GM21723 (cell line): ENCODE measurements at regions not wholly inside any gene's neighbourhood (a gene's known extent, or its start where the extent isn't known, plus 50 kb on each side); places are given as distances from the start of the nearest gene placed in this dataset.

Experiments used
- ATAC-seq: cut with Tn5 transposase; IDR thresholded peaks from one replicate; pipeline ENCODE4 v1.9.1; 2021; ENCODE audit warnings: mild to moderate bottlenecking, moderate library complexity; ENCODE audit not compliant: unreplicated experiment

DNA sequence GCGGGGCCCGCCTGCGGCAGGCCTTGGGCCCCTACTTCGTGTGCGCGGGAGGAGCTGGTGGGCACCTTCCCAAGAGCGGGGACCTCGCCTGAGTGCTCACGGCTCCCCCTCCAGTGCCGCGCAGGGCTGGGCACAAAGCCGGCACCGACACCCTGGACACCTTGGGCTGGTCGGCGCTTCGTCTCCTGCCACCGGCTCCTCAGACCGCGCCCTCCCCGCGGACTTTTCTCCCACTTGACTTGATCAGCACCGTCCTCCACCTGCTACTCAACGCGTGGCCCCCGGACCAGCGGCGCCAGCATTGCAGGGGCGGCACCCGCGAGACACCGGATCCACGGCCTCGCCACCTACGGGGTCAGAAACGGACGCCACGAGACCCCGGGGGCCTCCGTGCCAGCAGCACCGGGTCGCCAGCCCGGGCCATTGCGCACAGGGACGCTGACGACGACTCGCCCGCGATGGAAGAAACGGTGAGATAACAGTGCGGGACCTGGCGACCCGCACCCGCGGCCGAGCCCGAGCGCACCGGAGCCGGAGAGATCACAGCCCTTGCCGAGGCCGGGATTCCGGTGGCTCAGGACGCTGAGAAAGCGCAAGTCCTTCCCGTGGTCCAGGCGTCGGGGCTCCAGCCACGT, 154.2 kb downstream of the DLL1 start:
- ATAC-seq, result no peak

DNA sequence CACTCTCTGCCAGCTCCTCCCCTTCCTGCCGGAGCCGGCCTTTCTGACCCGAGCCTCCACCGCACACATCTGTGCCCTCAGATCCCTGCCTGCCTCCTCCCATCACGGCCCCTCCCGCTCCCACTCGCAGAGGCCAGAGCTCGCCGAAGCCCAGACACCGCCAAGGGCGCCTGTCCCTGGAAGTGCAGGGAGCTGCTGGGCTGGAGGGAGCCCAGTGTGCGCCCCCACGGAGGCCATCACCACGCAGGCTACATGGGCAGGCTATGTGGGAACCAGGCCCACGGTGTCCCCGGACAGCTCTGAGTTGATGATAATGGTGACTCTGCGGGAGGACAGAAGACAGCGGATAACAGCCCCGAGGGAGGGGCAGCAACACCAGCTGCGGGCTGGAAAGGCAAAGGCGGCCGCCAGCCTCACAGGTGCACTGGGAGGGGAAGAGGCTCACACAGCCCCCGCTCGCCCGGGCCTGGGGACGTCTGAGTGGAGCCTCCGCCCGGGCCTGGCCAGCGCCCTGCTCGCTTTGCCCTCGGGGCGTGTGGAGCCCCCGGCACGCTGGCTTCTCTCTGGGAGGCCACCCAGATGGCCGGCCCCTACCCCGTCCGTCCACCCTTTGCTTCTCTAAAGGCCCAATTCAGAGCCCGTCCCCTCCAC, 154.9 kb downstream of the DLL1 start:
- ATAC-seq, result no peak

DNA sequence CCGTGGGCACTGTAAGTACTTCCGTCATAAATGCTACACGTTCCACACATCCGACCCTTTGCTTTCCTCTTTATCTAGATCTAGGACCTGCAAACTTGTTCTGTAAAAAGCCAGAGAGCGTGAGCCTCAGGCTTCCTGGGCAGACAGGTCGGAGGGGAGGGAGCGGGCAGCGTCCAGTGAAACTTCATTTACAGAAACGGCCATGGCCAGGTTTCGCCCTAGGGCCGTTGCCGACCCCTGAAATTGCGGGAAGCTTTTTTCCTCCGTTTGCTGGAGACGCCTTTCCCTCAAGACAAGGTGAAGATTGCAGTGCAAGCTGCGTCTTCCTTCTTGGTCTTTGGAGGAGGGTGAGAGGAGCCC, 155.4 kb downstream of the DLL1 start:
- no peak for ATAC-seq

DNA sequence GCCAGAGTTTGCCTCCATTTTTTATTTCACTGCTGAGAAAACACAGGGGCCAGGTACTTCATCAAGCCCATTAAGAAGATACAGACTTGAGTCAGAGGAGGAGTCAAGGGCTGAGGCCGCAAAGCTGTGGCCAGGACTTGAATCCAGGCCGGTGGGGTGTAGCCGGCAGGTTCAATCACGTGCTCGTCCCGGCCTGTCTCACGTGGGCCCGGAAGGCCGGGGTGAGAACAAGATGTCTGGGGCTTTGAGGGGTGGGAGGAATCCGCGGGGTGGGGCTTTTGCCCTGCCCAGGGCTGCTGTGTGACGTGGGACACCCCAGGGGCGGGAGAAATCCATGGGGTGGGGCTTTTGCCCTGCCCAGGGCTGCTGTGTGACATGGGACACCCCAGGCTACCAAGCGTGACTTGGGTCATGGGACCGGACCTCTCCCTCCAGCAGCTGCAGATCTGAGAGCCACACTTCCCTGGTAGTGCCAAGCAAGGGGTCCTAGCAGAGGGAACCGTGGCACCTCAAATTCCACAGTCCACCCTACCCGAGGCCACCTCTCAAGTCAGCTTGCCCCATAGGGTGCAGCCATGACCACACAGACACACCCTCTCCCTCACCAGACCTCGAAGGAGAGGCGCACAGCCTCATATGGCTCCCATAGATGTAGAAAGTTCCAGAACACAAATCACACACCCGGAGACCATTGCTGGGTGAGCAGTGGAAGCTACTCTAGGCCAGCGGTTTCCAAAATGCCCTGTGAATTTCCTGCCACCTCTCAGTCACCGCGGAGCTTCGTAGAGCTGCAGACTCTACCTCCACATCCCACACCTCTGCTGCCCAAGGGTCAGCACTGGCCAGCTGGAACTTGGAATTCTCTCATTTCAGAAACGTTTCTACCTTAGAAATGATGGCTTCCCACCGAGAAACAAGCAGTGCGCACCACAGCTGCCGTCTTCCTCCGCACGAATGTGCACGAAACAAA, 156.1 kb downstream of the DLL1 start:
- ATAC-seq, result no peak

DNA sequence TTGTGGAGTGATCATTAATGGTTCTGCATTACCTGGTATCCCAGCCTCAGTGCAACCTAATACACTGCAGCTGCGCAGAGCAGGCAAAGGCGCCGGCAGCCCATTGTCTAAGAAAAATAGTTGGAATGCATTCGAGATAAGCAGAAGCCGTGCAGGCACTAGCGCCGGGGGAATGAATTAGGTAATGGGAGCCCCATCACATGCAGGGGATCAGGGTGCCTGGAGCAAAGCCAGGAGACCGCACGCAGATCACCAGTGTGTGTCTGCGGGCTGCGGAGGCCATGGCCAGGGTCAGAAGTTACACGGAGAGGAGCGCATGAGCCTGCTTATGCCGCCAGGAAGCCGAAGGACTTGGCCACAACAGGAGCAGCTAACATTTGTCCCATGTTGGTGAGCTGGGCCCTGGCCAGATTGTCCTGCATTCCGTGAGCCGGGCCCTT, 156.8 kb downstream of the DLL1 start:
- no peak for ATAC-seq

DNA sequence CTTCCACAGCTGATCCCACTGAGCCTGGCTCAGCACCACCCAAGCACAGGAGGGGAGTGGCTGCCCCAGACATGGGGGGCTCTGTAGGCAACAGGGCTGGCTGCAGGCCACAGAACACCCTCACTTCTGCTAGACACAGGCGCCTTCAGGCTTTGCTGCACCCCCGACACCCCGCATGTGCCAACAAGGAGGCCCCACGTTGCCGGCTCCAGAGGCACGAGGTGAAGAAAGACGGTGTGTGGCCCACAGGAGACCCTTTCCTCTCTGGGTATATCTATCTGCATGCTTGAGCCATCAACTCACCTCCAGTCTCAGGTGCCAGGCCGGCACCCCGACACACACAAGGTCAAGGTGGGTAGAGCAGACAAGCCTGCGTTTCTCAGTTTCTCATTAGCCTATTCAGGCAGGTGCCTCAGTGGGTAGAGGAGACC, 158.3 kb downstream of the DLL1 start:
- ATAC-seq, result no peak

DNA sequence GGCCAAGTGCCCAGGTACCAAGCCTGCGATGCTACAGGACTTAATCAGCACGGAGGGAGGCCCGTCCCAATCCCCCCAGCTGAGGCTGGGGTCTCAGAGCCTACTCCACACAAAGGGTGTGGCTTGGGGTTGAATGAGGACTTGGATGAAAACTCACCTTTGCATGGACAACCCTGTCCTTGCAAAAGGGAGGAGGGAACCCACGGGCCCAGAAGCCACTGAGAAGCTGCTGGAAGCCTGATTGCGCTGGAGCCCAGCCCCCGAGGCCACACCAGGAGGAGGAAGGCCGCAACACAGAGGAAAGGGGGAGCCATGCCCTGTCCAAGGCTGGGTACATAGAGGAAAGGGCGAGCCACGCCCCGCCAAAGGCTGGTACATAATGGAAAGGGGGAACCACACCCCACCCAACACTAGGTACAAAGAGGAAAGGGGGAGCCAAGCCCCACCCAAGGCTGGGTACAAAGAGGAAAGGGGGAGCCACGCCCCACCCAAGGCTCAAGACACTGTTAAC, 158.8 kb downstream of the DLL1 start:
- ATAC-seq, result no peak

DNA sequence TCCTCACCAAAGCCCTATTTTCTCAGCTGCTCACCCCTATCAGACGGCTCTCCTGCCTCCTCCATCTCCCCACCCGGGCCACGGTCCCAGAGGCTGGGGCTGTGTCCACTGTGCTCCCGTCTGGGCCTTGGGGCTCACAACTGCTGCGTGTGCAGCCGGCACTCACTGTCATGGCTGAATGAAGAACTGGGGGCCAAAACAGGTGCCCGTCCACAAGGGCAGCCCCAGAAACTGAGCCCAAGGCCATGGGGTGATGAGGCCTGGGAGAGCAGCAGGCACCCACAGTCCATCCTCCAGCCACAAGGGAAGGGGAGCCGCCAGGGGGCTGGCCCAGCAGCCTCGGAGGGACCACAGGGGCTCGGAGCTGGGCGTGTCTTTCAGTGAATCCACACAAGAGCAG, 159.5 kb downstream of the DLL1 start:
- ATAC-seq, result no peak

DNA sequence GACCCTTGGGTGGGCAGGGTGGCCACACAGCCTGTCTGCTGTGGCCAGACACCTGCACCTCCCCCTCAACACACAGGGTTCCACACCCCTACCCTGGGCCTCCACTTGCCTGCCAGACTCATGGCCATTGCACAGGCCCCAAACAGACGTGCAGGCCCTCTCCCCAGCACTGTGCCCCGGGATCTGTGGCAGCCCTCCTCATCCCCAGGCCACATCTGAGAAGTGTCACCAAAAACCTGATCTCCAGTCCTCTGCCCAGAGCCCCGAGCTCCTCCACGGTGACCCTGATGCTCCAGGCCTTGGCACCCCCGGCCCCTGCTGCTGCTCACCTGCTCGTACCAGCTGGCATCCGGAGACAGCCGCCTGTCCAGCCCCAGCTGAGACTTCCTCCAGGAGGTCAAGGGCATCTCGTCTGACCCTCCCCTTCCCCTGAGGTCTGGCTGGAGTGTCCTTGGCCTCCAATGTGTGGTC, 160.1 kb downstream of the DLL1 start:
- ATAC-seq, result no peak

DNA sequence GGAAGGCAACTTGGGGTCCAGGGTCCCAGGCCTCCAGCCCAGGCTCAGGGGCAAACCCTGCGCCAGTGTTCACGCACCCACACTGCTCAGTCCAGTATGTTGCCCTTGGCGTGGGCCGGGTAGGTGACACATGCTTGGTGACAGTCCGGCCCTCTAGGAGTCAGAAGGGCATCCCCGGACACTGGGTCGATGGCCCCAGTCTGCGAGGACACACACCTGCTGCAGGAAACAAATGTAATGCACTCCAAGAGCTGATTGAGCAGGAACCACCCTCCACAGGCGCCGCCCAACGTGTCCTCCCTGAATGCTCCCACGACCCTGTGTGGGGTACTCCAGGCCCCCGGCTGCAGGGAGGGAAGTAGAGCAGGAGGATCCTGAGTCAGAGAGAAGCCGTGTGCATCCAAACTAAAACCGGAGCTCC, 160.7 kb downstream of the DLL1 start:
- ATAC-seq, result no peak

DNA sequence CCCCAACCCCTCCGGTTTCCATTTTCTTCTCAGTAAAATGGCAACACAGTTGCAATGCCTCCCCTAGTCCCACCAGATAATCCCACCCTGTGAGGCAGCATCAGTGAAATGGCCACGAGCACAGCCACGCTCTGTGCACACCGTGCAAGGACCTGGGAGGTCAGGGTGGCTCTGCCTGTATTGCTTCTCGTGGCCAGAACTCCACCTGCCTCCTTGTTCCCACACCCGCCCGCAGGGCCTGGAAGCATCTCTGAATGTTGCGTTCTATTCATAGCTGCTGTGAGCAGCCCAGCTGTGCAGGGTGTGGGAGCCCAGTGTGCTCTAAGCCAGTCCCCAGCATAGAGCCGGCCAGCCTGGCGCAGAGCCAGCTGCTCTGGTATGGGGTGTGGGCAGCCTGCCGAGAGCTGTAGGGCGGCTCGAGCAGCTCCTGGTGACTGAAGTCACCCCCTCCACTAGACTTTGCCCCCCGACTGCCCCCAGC, 161.1 kb downstream of the DLL1 start:
- ATAC-seq, result no peak

DNA sequence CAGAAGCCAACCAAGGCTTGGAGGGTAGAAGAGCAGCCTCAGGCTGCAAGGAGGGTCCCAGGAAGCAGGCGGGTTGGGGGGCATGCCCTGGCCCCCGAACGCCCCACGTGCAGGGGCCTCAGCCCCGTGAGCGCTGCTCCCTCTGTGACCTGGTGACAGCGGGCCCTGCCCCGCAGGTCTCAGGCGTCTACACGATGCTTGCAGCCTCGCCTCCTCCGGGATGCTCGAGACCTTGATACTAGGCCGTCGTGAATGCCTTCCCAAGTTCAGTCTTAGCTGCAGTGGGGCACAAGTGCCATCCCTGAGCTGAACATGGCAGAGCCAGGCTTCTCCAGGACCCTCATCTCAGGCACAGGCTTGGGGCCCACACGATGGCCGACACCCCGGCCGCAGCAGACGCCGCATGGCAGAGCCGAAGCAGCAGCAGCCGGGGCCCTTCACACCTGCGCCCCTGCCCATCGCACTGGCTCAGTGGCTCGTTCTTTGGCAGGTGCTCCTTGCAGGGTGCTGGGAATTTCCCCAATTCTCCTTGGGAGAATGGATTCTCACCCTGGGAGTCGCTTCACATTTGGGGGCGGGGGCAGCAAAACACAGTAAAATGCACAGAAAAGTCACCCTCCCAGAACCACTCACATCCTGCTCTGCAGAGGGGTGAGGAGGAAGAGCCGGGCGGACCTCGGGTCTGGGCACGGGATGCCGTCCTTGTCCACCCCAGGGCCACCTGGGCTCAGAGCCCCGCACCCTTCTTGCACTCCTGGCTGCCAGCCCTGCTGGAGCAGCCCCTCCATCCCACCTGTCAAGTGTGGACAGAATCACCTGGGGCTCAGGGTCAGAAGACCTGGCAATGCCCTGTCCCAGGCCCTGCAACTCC, 161.8 kb downstream of the DLL1 start:
- ATAC-seq, result no peak

DNA sequence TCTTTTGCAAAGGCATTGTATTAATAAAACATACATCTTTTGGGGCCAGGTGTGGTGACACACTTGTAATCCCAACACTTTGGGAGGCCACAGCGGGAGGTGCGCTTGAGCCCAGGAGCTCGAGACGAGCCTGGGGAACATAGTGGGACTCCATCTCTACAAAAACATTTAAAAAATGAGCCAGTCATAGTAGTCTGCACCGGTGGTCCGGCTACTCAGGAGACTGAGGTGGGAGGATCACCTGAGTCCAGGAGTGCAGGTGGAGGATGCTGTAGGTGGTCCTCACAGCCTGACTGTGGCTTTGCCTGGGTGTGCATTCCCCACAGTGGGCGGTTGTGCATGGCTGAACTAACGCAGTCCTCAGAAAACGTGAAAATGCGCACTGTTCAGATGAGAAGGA, 162.5 kb downstream of the DLL1 start:
- no peak for ATAC-seq

DNA sequence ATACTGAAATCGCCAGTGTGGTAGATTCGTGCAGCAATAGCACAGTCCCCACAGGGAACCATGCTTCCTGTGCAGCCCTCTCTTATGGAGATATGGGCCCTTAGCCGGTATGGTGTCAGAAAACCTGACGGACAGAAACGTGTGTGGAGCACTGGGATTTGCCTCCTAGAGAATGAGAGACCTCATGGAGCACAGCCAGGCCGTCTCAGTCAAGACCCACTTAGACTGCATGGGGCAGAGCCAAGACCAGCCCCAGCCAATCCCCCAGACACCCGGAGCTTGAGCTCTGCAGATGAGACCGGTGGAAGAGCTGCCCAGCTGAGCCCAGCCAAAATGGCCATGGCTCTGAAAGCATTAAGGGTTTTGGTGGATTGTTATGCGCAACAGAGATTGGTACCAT, 163.7 kb downstream of the DLL1 start:
- ATAC-seq, result no peak

DNA sequence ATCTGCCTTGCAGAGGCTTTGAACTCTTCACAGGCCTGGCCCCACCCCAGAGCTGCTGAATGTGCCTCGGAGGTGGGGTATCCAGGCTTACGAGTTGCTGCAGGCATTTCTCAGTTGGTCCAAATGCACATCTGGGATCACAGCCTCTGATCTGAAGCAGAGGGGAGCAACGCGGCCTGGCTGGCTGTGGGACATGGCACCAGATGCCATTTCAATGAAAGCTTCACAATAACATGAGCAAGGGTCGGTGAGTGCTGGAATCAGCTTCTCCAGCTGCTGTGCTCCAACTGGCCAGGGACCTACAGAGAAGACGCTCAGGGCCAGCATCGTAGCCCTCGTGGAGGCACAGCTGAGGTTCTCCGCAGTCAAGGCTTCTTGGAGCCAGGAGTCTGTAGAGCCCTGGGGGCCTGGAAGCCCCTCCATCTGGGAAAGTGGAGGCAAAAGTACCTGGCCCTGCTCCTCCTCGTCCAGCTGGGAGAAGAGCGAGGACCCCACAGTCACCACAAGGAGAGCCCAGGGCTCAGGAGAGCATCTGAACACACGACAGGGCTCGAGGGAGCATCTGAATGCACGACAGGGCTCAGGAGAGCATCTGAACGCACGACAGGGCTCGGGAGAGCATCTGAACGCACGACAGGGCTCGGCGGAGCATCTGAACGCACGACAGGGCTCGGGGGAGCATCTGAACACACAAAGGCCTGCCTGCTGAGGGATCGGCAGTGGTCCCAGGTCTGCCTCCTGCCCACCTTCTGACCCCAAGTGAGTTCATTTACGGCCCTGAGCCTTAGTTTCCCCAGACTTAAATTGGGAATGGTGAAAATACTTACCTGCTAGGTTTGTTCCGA, 165.2 kb downstream of the DLL1 start:
- ATAC-seq, result no peak

DNA sequence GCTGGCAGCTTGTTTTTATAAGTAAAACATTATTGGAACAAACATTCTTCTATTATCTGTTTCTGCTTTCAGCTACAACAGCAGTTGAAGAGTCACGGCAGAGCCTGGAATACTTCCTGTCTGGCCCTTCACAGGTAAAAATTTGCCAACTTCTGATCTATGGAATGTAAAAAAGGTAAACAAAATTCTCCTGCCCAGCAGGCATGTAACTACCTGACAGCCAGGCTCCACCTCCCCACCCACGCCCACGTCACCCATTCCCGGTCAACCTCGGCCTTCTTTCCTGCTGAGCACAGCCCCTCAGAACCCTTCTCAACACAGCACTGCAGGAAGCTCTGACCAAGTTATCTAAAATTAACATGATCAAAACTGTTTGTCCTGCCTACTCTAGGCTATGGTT, 166.0 kb downstream of the DLL1 start:
- no peak for ATAC-seq

DNA sequence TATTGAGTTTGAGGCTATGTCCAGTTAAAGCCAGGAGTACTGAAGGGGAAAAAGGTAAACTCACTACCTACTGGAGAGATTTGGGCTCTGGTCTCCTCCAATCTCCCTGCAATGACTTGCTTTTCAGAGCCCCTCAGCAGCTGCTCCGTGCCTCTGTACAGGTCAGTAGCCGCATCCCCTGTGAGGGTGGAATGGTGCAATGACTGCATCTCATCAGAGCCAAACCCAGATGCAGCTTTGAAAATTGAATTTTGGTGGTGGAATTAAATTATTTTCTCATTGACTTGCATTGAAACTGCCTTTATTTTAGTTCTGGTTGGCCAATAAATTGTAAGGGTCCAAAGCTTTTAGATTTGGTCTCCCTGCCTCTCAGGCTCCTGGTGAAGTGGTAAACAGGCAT, 166.7 kb downstream of the DLL1 start:
- no peak for ATAC-seq

DNA sequence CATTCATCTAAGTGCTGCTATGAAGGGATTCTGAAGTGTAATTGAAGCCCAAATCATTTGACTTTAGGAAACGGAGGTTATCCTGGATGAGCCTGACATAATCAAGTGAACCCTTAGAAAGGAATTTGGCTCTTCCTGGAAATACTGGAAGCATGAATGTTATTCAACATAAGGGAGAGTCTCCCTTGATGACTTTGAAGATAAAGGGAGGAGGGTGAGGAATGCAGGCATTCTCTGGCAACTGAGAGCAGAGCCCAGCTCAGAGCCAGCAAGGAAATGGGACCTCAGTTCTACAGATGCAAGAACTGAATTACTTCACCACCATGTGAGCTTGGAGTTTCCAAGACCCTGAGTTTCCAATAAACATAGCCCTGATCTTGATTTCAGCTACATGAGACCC, 168.2 kb downstream of the DLL1 start:
- no peak for ATAC-seq
